ENCODE measurements at regions not wholly inside any gene's neighbourhood (a gene's known extent, or its start where the extent isn't known, plus 50 kb on each side); places are given as distances from the start of the nearest gene placed in this dataset.

DNA sequence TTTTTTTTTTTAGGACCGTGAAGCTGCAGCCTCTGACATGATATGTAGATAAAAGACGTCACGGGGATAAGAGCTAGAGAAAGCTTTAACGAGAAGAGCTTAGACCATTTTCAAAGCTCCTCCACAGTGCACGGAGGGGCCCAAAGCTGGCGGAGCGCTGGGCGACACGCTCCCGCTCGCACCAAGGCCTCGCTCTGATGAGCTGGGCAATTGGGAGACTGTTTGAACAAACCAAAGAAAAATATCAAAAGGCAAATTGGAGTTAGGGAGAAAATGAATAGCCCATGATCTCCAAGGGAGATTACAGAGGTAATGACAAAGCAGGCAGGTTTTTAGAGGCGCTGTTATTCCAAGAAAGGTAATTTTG is 179.4 kb downstream of the SREK1 start (continued):
- TF ChIP-seq RAD21 (IDR thresholded peaks at IDR 0.05; ENCODE audit: low read depth), result no peak
- TF ChIP-seq EZH2phosphoT487 (IDR thresholded peaks at IDR 0.05; ENCODE audit: borderline replicate concordance), result no peak
- no peak for TF ChIP-seq ELF1 (IDR thresholded peaks at IDR 0.05; ENCODE audit: borderline replicate concordance, low read depth)
- no peak for TF ChIP-seq SIN3A (IDR thresholded peaks at IDR 0.05; ENCODE audit: low read depth)
- no peak for TF ChIP-seq ZNF274 (IDR thresholded peaks at IDR 0.05; ENCODE audit: low read depth, low read length)
- TF ChIP-seq ZFX (IDR thresholded peaks at IDR 0.05), result no peak
- TF ChIP-seq CBX3 (IDR thresholded peaks at IDR 0.05; ENCODE audit: low read depth), result no peak
- no peak for TF ChIP-seq TCF7L2 (IDR thresholded peaks at IDR 0.05; ENCODE audit: borderline replicate concordance, extremely low read depth, insufficient read depth, insufficient read length)

DNA sequence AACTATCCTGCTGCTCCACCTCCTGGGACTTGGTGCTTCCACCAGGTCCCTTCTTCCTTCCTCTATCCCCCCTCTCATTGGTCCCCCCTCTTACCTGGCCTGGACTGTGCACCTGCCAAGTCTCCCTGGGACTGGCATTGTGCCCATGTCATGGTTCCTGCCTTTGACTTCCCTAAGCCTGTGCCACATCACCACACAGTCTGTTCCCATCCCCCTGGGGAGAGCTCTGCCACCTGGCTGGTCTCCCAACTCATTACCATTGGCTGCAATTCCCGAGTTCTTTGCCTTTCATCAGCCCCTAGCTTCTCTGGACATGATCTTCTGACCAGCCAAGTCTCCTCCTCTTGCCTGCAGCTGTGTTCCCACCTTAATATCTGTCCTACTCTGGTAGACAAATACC is 180.3 kb downstream of the SREK1 start:
- no peaks in the 10 kb centered on the region for H4K20me1 ChIP-seq (ENCODE audit: insufficient read depth)
- no peak overlapping the region for H3K4me2 ChIP-seq (ENCODE audit: low read length)
- intact Hi-C loops (cut with micrococcal nuclease), result no loop called here
- H3K4me1 ChIP-seq (ENCODE audit: control insufficient read depth in 1 of 2, insufficient read depth in 2 of 2, low read length in 2 of 2), result no peaks in the 10 kb centered on the region
- H2AFZ ChIP-seq (ENCODE audit: low read depth, low read length, poor library complexity, severe bottlenecking), result no peak overlapping the region
- no peaks in the 10 kb centered on the region for H3K79me2 ChIP-seq (ENCODE audit: insufficient read depth, low read length)
- TF ChIP-seq ZNF274 (IDR thresholded peaks at IDR 0.05; ENCODE audit: low read depth, low read length) (no peak), ELF1 (IDR thresholded peaks at IDR 0.05; ENCODE audit: borderline replicate concordance, low read depth) (no peak), SRF (IDR thresholded peaks at IDR 0.05; ENCODE audit: low read depth) (no peak), POLR2A (IDR thresholded peaks at IDR 0.05; ENCODE audit: borderline replicate concordance, extremely low read depth, insufficient read depth, insufficient read length) (no peak), CEBPB (IDR thresholded peaks at IDR 0.05; ENCODE audit: low read depth) (no peak), EZH2phosphoT487 (IDR thresholded peaks at IDR 0.05; ENCODE audit: borderline replicate concordance) (no peak), ZFX (IDR thresholded peaks at IDR 0.05) (no peak), EGR1 (IDR thresholded peaks at IDR 0.05; ENCODE audit: low read depth) (no peak), TCF7L2 (IDR thresholded peaks at IDR 0.05; ENCODE audit: borderline replicate concordance, extremely low read depth, insufficient read depth, insufficient read length) (no peak), EZH2 (IDR thresholded peaks at IDR 0.05) (no peak), SIN3A (IDR thresholded peaks at IDR 0.05; ENCODE audit: low read depth) (no peak), CBX3 (IDR thresholded peaks at IDR 0.05; ENCODE audit: low read depth) (no peak), SP1 (IDR thresholded peaks at IDR 0.05; ENCODE audit: low read depth) (no peak)
- TF ChIP-seq, protein P1, sequence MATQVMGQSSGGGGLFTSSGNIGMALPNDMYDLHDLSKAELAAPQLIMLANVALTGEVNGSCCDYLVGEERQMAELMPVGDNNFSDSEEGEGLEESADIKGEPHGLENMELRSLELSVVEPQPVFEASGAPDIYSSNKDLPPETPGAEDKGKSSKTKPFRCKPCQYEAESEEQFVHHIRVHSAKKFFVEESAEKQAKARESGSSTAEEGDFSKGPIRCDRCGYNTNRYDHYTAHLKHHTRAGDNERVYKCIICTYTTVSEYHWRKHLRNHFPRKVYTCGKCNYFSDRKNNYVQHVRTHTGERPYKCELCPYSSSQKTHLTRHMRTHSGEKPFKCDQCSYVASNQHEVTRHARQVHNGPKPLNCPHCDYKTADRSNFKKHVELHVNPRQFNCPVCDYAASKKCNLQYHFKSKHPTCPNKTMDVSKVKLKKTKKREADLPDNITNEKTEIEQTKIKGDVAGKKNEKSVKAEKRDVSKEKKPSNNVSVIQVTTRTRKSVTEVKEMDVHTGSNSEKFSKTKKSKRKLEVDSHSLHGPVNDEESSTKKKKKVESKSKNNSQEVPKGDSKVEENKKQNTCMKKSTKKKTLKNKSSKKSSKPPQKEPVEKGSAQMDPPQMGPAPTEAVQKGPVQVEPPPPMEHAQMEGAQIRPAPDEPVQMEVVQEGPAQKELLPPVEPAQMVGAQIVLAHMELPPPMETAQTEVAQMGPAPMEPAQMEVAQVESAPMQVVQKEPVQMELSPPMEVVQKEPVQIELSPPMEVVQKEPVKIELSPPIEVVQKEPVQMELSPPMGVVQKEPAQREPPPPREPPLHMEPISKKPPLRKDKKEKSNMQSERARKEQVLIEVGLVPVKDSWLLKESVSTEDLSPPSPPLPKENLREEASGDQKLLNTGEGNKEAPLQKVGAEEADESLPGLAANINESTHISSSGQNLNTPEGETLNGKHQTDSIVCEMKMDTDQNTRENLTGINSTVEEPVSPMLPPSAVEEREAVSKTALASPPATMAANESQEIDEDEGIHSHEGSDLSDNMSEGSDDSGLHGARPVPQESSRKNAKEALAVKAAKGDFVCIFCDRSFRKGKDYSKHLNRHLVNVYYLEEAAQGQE (IDR thresholded peaks at IDR 0.05; ENCODE audit: low read depth), result no peak
- TF ChIP-seq, protein P2, sequence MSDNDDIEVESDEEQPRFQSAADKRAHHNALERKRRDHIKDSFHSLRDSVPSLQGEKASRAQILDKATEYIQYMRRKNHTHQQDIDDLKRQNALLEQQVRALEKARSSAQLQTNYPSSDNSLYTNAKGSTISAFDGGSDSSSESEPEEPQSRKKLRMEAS (IDR thresholded peaks at IDR 0.05), result no peak
- TF ChIP-seq, protein P3, sequence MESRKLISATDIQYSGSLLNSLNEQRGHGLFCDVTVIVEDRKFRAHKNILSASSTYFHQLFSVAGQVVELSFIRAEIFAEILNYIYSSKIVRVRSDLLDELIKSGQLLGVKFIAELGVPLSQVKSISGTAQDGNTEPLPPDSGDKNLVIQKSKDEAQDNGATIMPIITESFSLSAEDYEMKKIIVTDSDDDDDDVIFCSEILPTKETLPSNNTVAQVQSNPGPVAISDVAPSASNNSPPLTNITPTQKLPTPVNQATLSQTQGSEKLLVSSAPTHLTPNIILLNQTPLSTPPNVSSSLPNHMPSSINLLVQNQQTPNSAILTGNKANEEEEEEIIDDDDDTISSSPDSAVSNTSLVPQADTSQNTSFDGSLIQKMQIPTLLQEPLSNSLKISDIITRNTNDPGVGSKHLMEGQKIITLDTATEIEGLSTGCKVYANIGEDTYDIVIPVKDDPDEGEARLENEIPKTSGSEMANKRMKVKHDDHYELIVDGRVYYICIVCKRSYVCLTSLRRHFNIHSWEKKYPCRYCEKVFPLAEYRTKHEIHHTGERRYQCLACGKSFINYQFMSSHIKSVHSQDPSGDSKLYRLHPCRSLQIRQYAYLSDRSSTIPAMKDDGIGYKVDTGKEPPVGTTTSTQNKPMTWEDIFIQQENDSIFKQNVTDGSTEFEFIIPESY (IDR thresholded peaks at IDR 0.05; ENCODE audit: extremely low read depth, insufficient replicate concordance, low read length), result no peak
- TF ChIP-seq, protein P4, sequence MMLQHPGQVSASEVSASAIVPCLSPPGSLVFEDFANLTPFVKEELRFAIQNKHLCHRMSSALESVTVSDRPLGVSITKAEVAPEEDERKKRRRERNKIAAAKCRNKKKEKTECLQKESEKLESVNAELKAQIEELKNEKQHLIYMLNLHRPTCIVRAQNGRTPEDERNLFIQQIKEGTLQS (IDR thresholded peaks at IDR 0.05), result no peak
- DNase-seq (ENCODE audit: low read depth, low spot score) (no peak), ATAC-seq (no peak)
- no peaks in the 10 kb centered on the region for H3K9me3 ChIP-seq (ENCODE audit: control insufficient read depth in 1 of 2, insufficient read depth in 1 of 2, low read depth in 1 of 2, low read length in 2 of 2)
- CTCF ChIA-PET, result interaction anchor here (3.0 kb wide), 1 partner anchor 18 kb away, joined by 12 read pairs; no protein-coding TSS in a partner anchor
- RAD21 ChIA-PET (ENCODE audit: low non-redundant PET in 1 of 2, low total read pairs in 2 of 2, uncharacterized antibody in 2 of 2, unreplicated experiment in 2 of 2), result no interaction called here
- no peak overlapping the region for H3K4me3 ChIP-seq (replicated peaks in 1 of 2; ENCODE audit: low read depth in 1 of 2, low read length in 2 of 2)
- H3K9me2 ChIP-seq (ENCODE audit: insufficient read depth), result no peaks in the 10 kb centered on the region
- H3K27me3 ChIP-seq (ENCODE audit: insufficient read depth, low read length), result peaks cover 35% of the 10 kb centered on the region
- no peak overlapping the region for H3K27ac ChIP-seq (ENCODE audit: low read depth, low read length)
- H3K9ac ChIP-seq (ENCODE audit: low read length), result no peak overlapping the region
- no peaks in the 10 kb centered on the region for H3K36me3 ChIP-seq (ENCODE audit: control insufficient read depth in 1 of 2, insufficient read depth in 2 of 2, low read length in 2 of 2)
- POLR2A ChIA-PET, result no interaction called here
- BruUV-seq (replicated peaks), result no TSS peak
